Spleen (tissue), 11 donors: ENCODE measurements at regions not wholly inside any gene's neighbourhood (a gene's known extent, or its start where the extent isn't known, plus 50 kb on each side); places are given as distances from the start of the nearest gene placed in this dataset.

Source experiments
- DNase-seq: peaks from one replicate; pipeline ENCODE4 v3.0.0-alpha.2; 2020
- H3K27ac ChIP-seq, 8 donors: fragments of 200-600 bp; sonication (generic) in 7 of 8; 1 replicate in 4 of 8; 2 replicates in 4 of 8; pipeline versions ENCODE4 v1.5.0 to v1.8.0; 2016 to 2021; ENCODE audit warnings: inconsistent platforms in 4 of 8, mild to moderate bottlenecking in 4 of 8, moderate library complexity in 1 of 8
- H3K27me3 ChIP-seq, 7 donors: fragments of 200-600 bp; sonication (generic) in 6 of 7; replicated peaks in 1 of 7; 1 replicate in 4 of 7; 2 replicates in 3 of 7; pipeline versions ENCODE4 v1.5.0 to v1.8.0; 2016 to 2021; ENCODE audit warnings: inconsistent platforms in 3 of 7, mild to moderate bottlenecking in 1 of 7
- H3K36me3 ChIP-seq, 6 donors: fragments of 200-600 bp; sonication (generic) in 5 of 6; 1 replicate in 4 of 6; 2 replicates in 2 of 6; pipeline versions ENCODE4 v1.5.0 to v1.8.0; 2016 to 2021; ENCODE audit warnings: inconsistent platforms in 2 of 6
- H3K4me1 ChIP-seq, 6 donors: fragments of 200-600 bp; sonication (generic) in 5 of 6; 1 replicate in 3 of 6; 2 replicates in 3 of 6; pipeline versions ENCODE4 v1.5.0 to v1.8.0; 2016 to 2021; ENCODE audit warnings: inconsistent platforms in 3 of 6
- H3K4me3 ChIP-seq, 8 donors: fragments of 200-600 bp; sonication (generic) in 7 of 8; 1 replicate in 4 of 8; 2 replicates in 4 of 8; pipeline versions ENCODE4 v1.5.0 to v1.8.0; 2016 to 2021; ENCODE audit warnings: inconsistent platforms in 4 of 8, mild to moderate bottlenecking in 4 of 8, moderate library complexity in 2 of 8
- H3K9me3 ChIP-seq, 8 donors: fragments of 200-600 bp; sonication (generic) in 7 of 8; 1 replicate in 4 of 8; 2 replicates in 4 of 8; pipeline versions ENCODE4 v1.5.0 to v1.8.0; 2016 to 2021; ENCODE audit warnings: inconsistent platforms in 4 of 8
- POLR2A ChIP-seq, 3 donors: fragments of 450-650 bp; IDR thresholded peaks; one replicate each; pipeline ENCODE4 v1.5.1; 2017; ENCODE audit warnings: antibody characterized with exemption in 3 of 3, mild to moderate bottlenecking in 1 of 3
- POLR2AphosphoS5 ChIP-seq, 3 donors: sonication (generic); formaldehyde crosslinking; IDR thresholded peaks; one replicate each; pipeline ENCODE4 v1.5.1; 2017; ENCODE audit warnings: antibody characterized with exemption in 3 of 3
- WGBS, 5 donors: extraction: QIAGEN DNeasy Blood & Tissue Kit in 3 of 5; methylation state at CpG; one replicate each; pipeline versions ENCODE4 v1.1.5 to v1.1.7; 2013 to 2018; 5-methylcytosine and 5-hydroxymethylcytosine counted together
- intact Hi-C: fragments of 100-400 bp; cut with DNase I; formaldehyde crosslinking; loops from one replicate; pipeline ENCODE4 v1.15.0; 2023; ENCODE audit warnings: low total_unique reads
- TF ChIP-seq, protein P1 (sequence below), 11 experiments: fragments of 200-600 bp in 7 of 11; fragments of 450-650 bp in 4 of 11; sonication (generic) in 4 of 11; IDR thresholded peaks in 8 of 11; conservative IDR thresholded peaks in 3 of 11; 1 replicate in 7 of 11; 2 replicates in 4 of 11; pipeline versions ENCODE4 v1.4.0 to v1.8.0; 2016 to 2021; ENCODE audit warnings: antibody characterized with exemption in 11 of 11, inconsistent platforms in 4 of 11, mild to moderate bottlenecking in 1 of 11
- donor health status: healthy with polysubstance abuse.
- donor health status: DM: no; HTN: no; CAD: no; lungs with moderate emphysema.
- donor health status: DM: no; HTN: no; CAD: no.
- donor health status: Bipolar disorder and iron deficiency.
- donor health status: healthy.
- donor health status: DM: no; HTN: no; CAD: no.
- donor health status: DM: yes; HTN: yes; CAD: no.

DNA sequence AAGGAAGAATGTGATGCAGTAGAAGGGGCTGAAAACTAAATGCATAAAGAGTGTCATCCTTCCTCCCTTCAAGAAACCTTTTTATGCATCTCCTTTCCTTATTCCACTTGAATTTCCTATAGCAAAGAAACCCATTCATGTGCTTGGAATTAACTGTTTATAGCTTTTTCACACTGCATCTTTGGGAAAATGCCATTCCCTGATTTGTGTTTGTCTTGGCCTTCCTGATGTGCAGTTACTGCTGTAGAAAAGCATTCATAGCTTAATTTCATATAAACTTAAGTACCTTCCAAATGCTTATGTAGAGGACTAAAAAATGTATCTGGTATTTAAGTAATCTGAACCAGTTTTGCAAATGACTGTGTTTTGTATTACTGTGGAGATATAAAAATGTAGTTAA, 61.8 kb downstream of the SDR9C7 start:
- no peak overlapping the region for H3K4me3 ChIP-seq
- TF ChIP-seq, protein P1, sequence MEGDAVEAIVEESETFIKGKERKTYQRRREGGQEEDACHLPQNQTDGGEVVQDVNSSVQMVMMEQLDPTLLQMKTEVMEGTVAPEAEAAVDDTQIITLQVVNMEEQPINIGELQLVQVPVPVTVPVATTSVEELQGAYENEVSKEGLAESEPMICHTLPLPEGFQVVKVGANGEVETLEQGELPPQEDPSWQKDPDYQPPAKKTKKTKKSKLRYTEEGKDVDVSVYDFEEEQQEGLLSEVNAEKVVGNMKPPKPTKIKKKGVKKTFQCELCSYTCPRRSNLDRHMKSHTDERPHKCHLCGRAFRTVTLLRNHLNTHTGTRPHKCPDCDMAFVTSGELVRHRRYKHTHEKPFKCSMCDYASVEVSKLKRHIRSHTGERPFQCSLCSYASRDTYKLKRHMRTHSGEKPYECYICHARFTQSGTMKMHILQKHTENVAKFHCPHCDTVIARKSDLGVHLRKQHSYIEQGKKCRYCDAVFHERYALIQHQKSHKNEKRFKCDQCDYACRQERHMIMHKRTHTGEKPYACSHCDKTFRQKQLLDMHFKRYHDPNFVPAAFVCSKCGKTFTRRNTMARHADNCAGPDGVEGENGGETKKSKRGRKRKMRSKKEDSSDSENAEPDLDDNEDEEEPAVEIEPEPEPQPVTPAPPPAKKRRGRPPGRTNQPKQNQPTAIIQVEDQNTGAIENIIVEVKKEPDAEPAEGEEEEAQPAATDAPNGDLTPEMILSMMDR (IDR thresholded peaks at IDR 0.05 in 8 of 11, conservative IDR thresholded peaks at IDR 0.05 in 3 of 11): no peak
- TF ChIP-seq POLR2A (IDR thresholded peaks at IDR 0.05): no peak
- TF ChIP-seq POLR2AphosphoS5 (IDR thresholded peaks at IDR 0.05): no peak
- intact Hi-C loops: no loop called here
- H3K27ac ChIP-seq: no peak overlapping the region
- H3K36me3 ChIP-seq: no peaks in the 10 kb centered on the region
- H3K9me3 ChIP-seq: peaks cover 0 to 17% (median 5%) of the 10 kb centered on the region in 8 donors
- H3K4me1 ChIP-seq: peaks cover 0 to 9% (median 0%) of the 10 kb centered on the region in 6 donors
- no peak for DNase-seq
- H3K27me3 ChIP-seq: peaks cover 0 to 9% (median 0%) of the 10 kb centered on the region in 7 donors

DNA sequence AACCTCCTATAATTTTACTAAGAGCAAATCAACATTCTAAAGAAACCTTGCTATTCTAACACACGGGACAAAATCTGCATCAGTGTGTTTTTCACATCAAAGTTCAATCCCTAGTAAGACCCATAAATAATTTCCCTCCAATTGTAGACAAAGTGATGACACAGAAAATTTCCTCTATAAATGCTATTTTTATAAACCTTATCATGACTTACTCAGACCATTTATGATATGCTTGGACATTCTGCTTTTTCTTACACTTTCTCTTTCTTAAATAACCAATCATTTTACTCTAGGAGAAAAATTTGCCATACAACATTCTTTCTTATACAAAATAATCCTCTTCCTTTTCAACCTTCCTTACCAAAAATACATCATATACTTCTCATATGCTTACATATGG, 67.0 kb downstream of the SDR9C7 start:
- no peak overlapping the region for H3K4me3 ChIP-seq
- intact Hi-C loops: no loop called here
- H3K27me3 ChIP-seq: peaks cover 0 to 4% (median 0%) of the 10 kb centered on the region in 7 donors
- H3K9me3 ChIP-seq: peaks cover 16 to 69% (median 57%) of the 10 kb centered on the region in 8 donors
- no peaks in the 10 kb centered on the region for H3K4me1 ChIP-seq
- H3K27ac ChIP-seq: no peak overlapping the region
- H3K36me3 ChIP-seq: no peaks in the 10 kb centered on the region
- TF ChIP-seq POLR2AphosphoS5 (IDR thresholded peaks at IDR 0.05) (no peak), POLR2A (IDR thresholded peaks at IDR 0.05) (no peak)
- TF ChIP-seq, protein P1 (IDR thresholded peaks at IDR 0.05 in 8 of 11, conservative IDR thresholded peaks at IDR 0.05 in 3 of 11): no peak
- WGBS, 5 donors: 43 to 63% (median 60%) methylated on average over 1 of the region's 1 CpG
- DNase-seq: no peak

DNA sequence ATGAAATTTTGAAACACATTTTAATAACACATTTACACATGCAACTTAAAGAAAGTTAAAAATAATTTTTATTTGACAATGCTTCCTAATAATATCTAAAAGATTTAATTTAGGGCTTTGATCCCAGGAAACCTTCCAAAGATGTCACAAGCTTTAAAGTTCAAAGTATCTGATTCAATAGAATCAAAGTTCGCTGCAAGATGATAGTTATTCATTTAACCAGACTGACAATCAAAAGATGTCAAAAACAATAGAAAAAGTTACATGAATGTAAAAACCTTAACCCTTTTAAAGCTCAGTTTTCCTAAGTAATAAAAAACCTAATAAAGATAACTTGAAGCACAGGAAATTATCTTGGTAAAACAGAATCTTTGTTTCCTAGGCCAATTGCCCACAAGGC, 67.7 kb downstream of the SDR9C7 start:
- Histone ChIP-seq H3K4me3 (no peak overlapping the region), H3K9me3 (peaks cover 16 to 76% (median 60%) of the 10 kb centered on the region in 8 donors), H3K27ac (no peak overlapping the region), H3K27me3 (peaks cover 0 to 7% (median 0%) of the 10 kb centered on the region in 7 donors), H3K36me3 (no peaks in the 10 kb centered on the region), H3K4me1 (no peaks in the 10 kb centered on the region)
- TF ChIP-seq POLR2A (IDR thresholded peaks at IDR 0.05) (no peak), POLR2AphosphoS5 (IDR thresholded peaks at IDR 0.05) (no peak)
- TF ChIP-seq, protein P1 (IDR thresholded peaks at IDR 0.05 in 8 of 11, conservative IDR thresholded peaks at IDR 0.05 in 3 of 11): no peak
- no peak for DNase-seq
- intact Hi-C loops: no loop called here
- 46 to 86% (median 78%) methylated on average over 1 of the region's 1 CpG for WGBS, 5 donors

DNA sequence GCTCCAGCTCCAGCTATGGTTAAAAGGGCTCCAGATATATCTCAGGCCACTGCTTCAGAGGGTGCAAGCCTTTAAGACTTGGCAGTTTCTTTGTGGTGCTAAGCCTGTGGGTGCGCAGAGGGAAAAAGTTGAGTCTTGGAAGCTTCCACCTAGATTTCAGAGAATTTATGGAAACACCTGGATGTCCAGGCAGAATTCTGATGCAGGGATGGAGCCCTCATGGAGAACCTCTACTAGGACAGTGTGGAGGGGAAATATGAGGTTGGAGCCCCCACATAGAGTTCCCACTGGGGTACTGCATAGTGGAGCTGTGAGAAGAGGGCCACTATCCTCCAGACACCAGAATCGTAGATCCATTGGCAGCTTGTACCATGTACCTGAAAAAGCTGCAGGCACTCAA, 69.9 kb downstream of the SDR9C7 start:
- TF ChIP-seq, protein P1 (IDR thresholded peaks at IDR 0.05 in 8 of 11, conservative IDR thresholded peaks at IDR 0.05 in 3 of 11): no peak
- TF ChIP-seq POLR2AphosphoS5 (IDR thresholded peaks at IDR 0.05): no peak
- TF ChIP-seq POLR2A (IDR thresholded peaks at IDR 0.05): no peak
- 58 to 100% (median 88%) methylated on average over 2 of the region's 2 CpGs for WGBS, 5 donors
- intact Hi-C loops: no loop called here
- no peaks in the 10 kb centered on the region for H3K4me1 ChIP-seq
- DNase-seq: no peak
- no peak overlapping the region for H3K4me3 ChIP-seq
- H3K36me3 ChIP-seq: no peaks in the 10 kb centered on the region
- peaks cover 0 to 12% (median 0%) of the 10 kb centered on the region in 7 donors for H3K27me3 ChIP-seq
- peaks cover 16 to 82% (median 66%) of the 10 kb centered on the region in 8 donors for H3K9me3 ChIP-seq
- H3K27ac ChIP-seq: no peak overlapping the region
